Fibroblast of lung (primary cell): ENCODE measurements at regions not wholly inside any gene's neighbourhood (a gene's known extent, or its start where the extent isn't known, plus 50 kb on each side); places are given as distances from the start of the nearest gene placed in this dataset.
A peak's percentile ranks its signal among the peaks of the same experiment; 100 is the strongest.

Experiments used
- DNase-seq, 2 donors: peaks; one replicate each; pipeline versions ENCODE4 v3.0.0 to v3.0.0-alpha.2; 2010; ENCODE audit warnings: low read depth in 2 of 2
- H2AFZ ChIP-seq: 2 replicates; pipeline ENCODE4 v1.5.1; 2012; ENCODE audit warnings: low read length, control low read depth, inconsistent platforms
- H3K27ac ChIP-seq: 2 replicates; pipeline ENCODE4 v1.5.1; 2011; ENCODE audit warnings: low read length, control low read depth; ENCODE audit not compliant: insufficient read depth
- H3K27me3 ChIP-seq: 2 replicates; pipeline ENCODE4 v1.5.1; 2011; ENCODE audit warnings: mild to moderate bottlenecking, low read length; ENCODE audit not compliant: control insufficient read depth, insufficient read depth
- H3K36me3 ChIP-seq: 2 replicates; pipeline ENCODE4 v1.5.1; 2011; ENCODE audit warnings: low read length; ENCODE audit not compliant: control insufficient read depth, insufficient read depth
- H3K4me1 ChIP-seq: 2 replicates; pipeline ENCODE4 v1.5.1; 2011; ENCODE audit warnings: low read length; ENCODE audit not compliant: control insufficient read depth, insufficient read depth; ENCODE audit errors: extremely low read depth
- H3K4me2 ChIP-seq: 2 replicates; pipeline ENCODE4 v1.5.1; 2011; ENCODE audit warnings: low read length, control low read depth; ENCODE audit not compliant: insufficient read depth; ENCODE audit errors: extremely low read depth
- H3K4me3 ChIP-seq, 4 experiments: fragments of 200-600 bp in 1 of 4; sonication (generic) in 1 of 4; replicated peaks in 1 of 4; 2 replicates each; pipeline ENCODE4 v1.5.1; 2011 to 2016; ENCODE audit warnings: low read length in 4 of 4, low read depth in 3 of 4, mild to moderate bottlenecking in 3 of 4, control low read depth in 2 of 4, inconsistent platforms in 1 of 4, mixed read lengths in 1 of 4; ENCODE audit not compliant: insufficient read depth in 1 of 4; ENCODE audit errors: control extremely low read depth in 1 of 4
- H3K79me2 ChIP-seq: 2 replicates; pipeline ENCODE4 v1.5.1; 2012; ENCODE audit warnings: mild to moderate bottlenecking, low read length, inconsistent platforms; ENCODE audit not compliant: control insufficient read depth, insufficient read depth
- H3K9ac ChIP-seq: 2 replicates; pipeline ENCODE4 v1.5.1; 2011; ENCODE audit warnings: mild to moderate bottlenecking, low read length, control low read depth; ENCODE audit not compliant: insufficient read depth
- H3K9me3 ChIP-seq: 2 replicates; pipeline ENCODE4 v1.5.1; 2012; ENCODE audit warnings: low read depth, low read length; ENCODE audit not compliant: control insufficient read depth, insufficient read depth
- H4K20me1 ChIP-seq: 2 replicates; pipeline ENCODE4 v1.5.1; 2011; ENCODE audit warnings: low read length; ENCODE audit not compliant: control insufficient read depth, insufficient read depth; ENCODE audit errors: extremely low read depth
- CTCF ChIP-seq, 2 donors: IDR thresholded peaks in 1 of 2; conservative IDR thresholded peaks in 1 of 2; 1 replicate in 1 of 2; 2 replicates in 1 of 2; pipeline ENCODE4 v1.5.1; 2011 to 2012; ENCODE audit warnings: low read length in 2 of 2, control low read depth in 1 of 2, inconsistent platforms in 1 of 2, low read depth in 1 of 2, mild to moderate bottlenecking in 1 of 2
- EZH2 ChIP-seq: IDR thresholded peaks from 2 replicates; pipeline ENCODE4 v1.5.1; 2012; ENCODE audit warnings: low read length, control low read depth, mild to moderate bottlenecking; ENCODE audit errors: missing control alignments

- no peak for DNase-seq
- H3K9ac ChIP-seq = no peak overlapping the region
- H4K20me1 ChIP-seq = no peaks in the 10 kb centered on the region
- H3K36me3 ChIP-seq = no peaks in the 10 kb centered on the region
- H3K79me2 ChIP-seq = no peaks in the 10 kb centered on the region
- no peak overlapping the region for H3K27ac ChIP-seq
- no peaks in the 10 kb centered on the region for H3K9me3 ChIP-seq
- no peak overlapping the region for H2AFZ ChIP-seq
- no peak overlapping the region for H3K4me2 ChIP-seq
- H3K4me3 ChIP-seq = no peak overlapping the region
- TF ChIP-seq EZH2 = no peak
- TF ChIP-seq CTCF (conservative IDR thresholded peaks at IDR 0.05 in 1 of 2, IDR thresholded peaks at IDR 0.05 in 1 of 2; ENCODE audit: low read depth in 1 of 2, low read length in 2 of 2) = no peak
- no peaks in the 10 kb centered on the region for H3K27me3 ChIP-seq
- H3K4me1 ChIP-seq = no peaks in the 10 kb centered on the region
These were observed 136.3 kb upstream of the GATA6 start for GRCh38 chr18:22033085-22033484.

GRCh38 chr18:22034276-22034675 is 135.1 kb upstream of the GATA6 start:
- H3K4me1 ChIP-seq = no peaks in the 10 kb centered on the region
- DNase-seq = peak; percentile 27 to 52
- no peak overlapping the region for H3K4me2 ChIP-seq
- H3K27me3 ChIP-seq = no peaks in the 10 kb centered on the region
- H4K20me1 ChIP-seq = no peaks in the 10 kb centered on the region
- H3K9me3 ChIP-seq = no peaks in the 10 kb centered on the region
- H3K79me2 ChIP-seq = no peaks in the 10 kb centered on the region
- H3K27ac ChIP-seq = no peak overlapping the region
- no peak overlapping the region for H3K4me3 ChIP-seq
- H2AFZ ChIP-seq = no peak overlapping the region
- TF ChIP-seq EZH2 = no peak
- H3K36me3 ChIP-seq = no peaks in the 10 kb centered on the region
- no peak overlapping the region for H3K9ac ChIP-seq

GRCh38 chr18:22040533-22040932 is 128.9 kb upstream of the GATA6 start:
- DNase-seq = no peak
- Histone ChIP-seq H3K9me3 (no peaks in the 10 kb centered on the region), H3K4me1 (no peaks in the 10 kb centered on the region), H4K20me1 (no peaks in the 10 kb centered on the region), H3K9ac (no peak overlapping the region), H3K27me3 (peaks cover 7% of the 10 kb centered on the region), H3K79me2 (no peaks in the 10 kb centered on the region), H3K4me3 (no peak overlapping the region), H3K27ac (no peak overlapping the region), H2AFZ (no peak overlapping the region), H3K36me3 (no peaks in the 10 kb centered on the region), H3K4me2 (no peak overlapping the region)
- TF ChIP-seq CTCF (conservative IDR thresholded peaks at IDR 0.05 in 1 of 2, IDR thresholded peaks at IDR 0.05 in 1 of 2; ENCODE audit: low read depth in 1 of 2, low read length in 2 of 2) = no peak
- no peak for TF ChIP-seq EZH2
